Panc1 (cell line): ENCODE measurements at regions not wholly inside any gene's neighbourhood (a gene's known extent, or its start where the extent isn't known, plus 50 kb on each side); places are given as distances from the start of the nearest gene placed in this dataset.

Experiments used
- POLR2AphosphoS5 ChIP-seq: IDR thresholded peaks from 2 replicates; pipeline ENCODE4 v1.6.1; 2012; ENCODE audit warnings: mild to moderate bottlenecking, low read depth, low read length, moderate library complexity
- REST ChIP-seq, 2 experiments: IDR thresholded peaks; 2 replicates each; pipeline ENCODE4 v1.6.1; 2011 to 2012; ENCODE audit warnings: low read depth in 2 of 2, control low read depth in 1 of 2, low read length in 1 of 2, mild to moderate bottlenecking in 1 of 2, moderate library complexity in 1 of 2; ENCODE audit not compliant: insufficient read depth in 1 of 2
- TF ChIP-seq, protein P1 (sequence below): fragments of 450-650 bp; IDR thresholded peaks from 2 replicates; pipeline ENCODE4 v1.5.1; 2017; ENCODE audit warnings: mild to moderate bottlenecking

GRCh38 chr17:11121341-11121985, 119.5 kb upstream of the SHISA6 start:
- TF ChIP-seq, protein P1, sequence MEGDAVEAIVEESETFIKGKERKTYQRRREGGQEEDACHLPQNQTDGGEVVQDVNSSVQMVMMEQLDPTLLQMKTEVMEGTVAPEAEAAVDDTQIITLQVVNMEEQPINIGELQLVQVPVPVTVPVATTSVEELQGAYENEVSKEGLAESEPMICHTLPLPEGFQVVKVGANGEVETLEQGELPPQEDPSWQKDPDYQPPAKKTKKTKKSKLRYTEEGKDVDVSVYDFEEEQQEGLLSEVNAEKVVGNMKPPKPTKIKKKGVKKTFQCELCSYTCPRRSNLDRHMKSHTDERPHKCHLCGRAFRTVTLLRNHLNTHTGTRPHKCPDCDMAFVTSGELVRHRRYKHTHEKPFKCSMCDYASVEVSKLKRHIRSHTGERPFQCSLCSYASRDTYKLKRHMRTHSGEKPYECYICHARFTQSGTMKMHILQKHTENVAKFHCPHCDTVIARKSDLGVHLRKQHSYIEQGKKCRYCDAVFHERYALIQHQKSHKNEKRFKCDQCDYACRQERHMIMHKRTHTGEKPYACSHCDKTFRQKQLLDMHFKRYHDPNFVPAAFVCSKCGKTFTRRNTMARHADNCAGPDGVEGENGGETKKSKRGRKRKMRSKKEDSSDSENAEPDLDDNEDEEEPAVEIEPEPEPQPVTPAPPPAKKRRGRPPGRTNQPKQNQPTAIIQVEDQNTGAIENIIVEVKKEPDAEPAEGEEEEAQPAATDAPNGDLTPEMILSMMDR: no peak
- TF ChIP-seq POLR2AphosphoS5 (no peak), REST (IDR thresholded peaks at IDR 0.05; ENCODE audit: insufficient read depth in 1 of 2, low read depth in 2 of 2, low read length in 1 of 2) (no peak)
